Body of pancreas (tissue), 4 donors: ENCODE measurements at regions not wholly inside any gene's neighbourhood (a gene's known extent, or its start where the extent isn't known, plus 50 kb on each side); places are given as distances from the start of the nearest gene placed in this dataset.
"Not testable (repeated sequence)": the region's sequence is repeated elsewhere in the genome, so short reads cannot be mapped to it uniquely, and the experiment has no call there.

Experiments
- POLR2A ChIP-seq, 3 donors: fragments of 450-650 bp; IDR thresholded peaks; one replicate each; pipeline ENCODE4 v1.6.1; 2016; ENCODE audit warnings: antibody characterized with exemption in 3 of 3, mild to moderate bottlenecking in 2 of 3
- TF ChIP-seq, protein P1 (sequence below), 7 experiments: fragments of 450-650 bp in 4 of 7; fragments of 200-600 bp in 3 of 7; sonication (generic) in 3 of 7; IDR thresholded peaks; one replicate each; pipeline ENCODE4 v1.5.1; 2016 to 2019; ENCODE audit warnings: antibody characterized with exemption in 7 of 7

DNA sequence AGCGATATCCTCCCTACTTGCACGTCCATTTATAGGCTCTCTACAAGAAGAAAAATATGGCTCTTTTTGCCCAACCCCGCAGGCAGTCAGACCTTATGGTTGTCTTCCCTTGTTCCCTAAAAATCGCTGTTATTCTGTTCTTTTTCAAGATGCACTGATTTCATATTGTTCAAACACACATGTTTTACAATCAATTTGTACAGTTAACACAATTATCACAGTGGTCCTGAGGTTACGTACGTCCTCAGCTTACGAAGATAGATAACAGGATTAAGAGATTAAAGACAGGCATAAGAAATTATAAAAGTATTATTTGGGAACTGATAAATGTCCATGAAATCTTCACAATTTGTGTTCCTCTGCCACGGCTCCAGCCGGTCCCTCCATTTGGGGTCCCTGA is 468.9 kb upstream of the PIK3R1 start:
- TF ChIP-seq, protein P1, sequence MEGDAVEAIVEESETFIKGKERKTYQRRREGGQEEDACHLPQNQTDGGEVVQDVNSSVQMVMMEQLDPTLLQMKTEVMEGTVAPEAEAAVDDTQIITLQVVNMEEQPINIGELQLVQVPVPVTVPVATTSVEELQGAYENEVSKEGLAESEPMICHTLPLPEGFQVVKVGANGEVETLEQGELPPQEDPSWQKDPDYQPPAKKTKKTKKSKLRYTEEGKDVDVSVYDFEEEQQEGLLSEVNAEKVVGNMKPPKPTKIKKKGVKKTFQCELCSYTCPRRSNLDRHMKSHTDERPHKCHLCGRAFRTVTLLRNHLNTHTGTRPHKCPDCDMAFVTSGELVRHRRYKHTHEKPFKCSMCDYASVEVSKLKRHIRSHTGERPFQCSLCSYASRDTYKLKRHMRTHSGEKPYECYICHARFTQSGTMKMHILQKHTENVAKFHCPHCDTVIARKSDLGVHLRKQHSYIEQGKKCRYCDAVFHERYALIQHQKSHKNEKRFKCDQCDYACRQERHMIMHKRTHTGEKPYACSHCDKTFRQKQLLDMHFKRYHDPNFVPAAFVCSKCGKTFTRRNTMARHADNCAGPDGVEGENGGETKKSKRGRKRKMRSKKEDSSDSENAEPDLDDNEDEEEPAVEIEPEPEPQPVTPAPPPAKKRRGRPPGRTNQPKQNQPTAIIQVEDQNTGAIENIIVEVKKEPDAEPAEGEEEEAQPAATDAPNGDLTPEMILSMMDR (IDR thresholded peaks at IDR 0.05) = not testable (repeated sequence)
- TF ChIP-seq POLR2A (IDR thresholded peaks at IDR 0.05) = not testable (repeated sequence)
